NOMO-1 treated with dmso at 0.1 percent for 144 hours (cell line): ENCODE measurements at regions not wholly inside any gene's neighbourhood (a gene's known extent, or its start where the extent isn't known, plus 50 kb on each side); places are given as distances from the start of the nearest gene placed in this dataset.

Experiments
- DNase-seq: peaks from one replicate; lab custom pipeline; 2025; ENCODE audit not compliant: unreplicated experiment; lab: John Stamatoyannopoulos, UW

DNA sequence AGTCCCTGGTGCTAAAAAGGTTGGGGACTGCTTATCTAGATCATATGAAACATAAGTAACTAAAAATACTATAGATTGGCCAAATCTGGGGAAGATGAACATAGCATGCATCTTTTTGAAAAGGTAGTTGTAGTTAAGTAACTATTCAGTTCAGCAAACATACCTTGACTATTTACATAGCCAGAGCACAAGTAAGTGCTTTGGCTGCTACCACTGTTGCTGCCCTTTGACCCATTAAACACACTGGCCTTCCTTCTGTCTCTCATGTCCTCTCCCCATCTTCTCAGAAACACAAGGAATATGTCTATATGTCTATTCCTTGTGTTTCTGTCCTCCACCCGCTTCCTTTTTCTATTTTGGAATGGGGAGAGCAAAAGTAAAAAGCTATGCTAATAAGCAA is 87.9 kb upstream of the SPRY1 start:
- DNase-seq: no peak

DNA sequence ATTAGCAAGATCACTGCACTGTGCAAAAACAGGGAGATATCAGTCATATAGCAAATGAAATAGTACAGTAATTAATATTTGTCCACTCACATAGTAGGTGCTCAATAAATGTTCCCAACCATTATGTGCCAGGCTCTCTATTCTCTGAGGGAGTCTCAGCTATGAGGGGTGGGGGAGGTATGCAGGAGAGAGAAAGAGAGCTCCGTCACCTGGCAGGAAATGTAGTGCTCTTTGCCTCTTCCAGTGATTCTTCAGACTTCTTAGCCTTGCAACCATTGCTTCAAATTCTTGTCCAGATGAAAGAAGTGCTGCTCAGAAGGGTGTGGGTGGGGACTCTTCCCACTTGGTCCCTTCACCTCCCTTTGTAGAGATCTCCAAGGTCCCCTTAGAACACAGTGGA is 84.5 kb upstream of the SPRY1 start:
- no peak for DNase-seq

DNA sequence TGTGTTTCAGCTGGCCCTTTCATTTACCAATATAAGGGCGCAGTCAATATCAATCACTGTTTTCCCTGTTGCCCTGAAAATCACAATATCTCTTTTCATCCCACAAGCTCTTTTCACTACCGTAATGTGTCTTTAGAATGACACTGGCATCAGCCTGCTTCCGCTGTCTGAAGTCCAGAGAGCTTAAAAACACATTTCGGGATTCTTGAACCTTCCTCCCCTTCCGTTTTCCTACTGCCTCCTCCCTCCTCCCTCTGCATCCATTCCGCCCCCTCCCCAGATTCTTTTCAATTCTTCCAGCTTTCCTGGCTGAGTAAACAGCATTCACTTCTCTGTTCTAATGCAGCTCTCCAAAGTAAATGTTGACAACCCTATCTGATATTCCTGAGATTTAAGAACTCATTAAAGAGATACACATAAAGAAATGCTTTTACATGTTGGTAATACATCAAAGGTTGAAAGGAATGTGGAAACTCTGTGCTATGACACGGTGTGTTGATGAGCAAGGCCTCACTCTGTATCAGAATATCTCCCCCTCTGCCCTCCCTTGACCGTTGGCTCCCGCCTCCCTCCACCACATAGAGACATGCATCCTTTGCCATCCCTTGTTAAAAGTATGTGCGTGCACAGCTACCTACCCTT is 83.5 kb upstream of the SPRY1 start:
- DNase-seq: no peak

DNA sequence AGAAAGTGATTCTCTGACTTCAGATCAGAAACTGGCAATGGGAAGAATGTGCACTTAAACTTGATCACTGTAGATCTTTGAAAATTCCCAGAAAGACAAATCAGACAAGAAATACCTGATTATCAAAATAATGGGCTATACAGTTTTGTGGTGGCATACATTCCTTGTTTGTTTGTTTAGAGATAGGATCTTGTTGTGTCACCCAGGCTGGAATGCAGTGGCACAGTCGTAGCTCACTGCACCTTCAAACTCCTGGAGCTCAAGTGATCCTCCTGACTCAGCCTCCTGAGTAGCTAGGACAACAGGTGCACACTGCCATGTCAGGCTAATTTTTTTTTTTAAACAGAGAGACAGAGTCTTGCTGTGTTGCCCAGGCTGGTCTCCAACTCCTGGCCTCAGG is 81.0 kb upstream of the SPRY1 start:
- no peak for DNase-seq

DNA sequence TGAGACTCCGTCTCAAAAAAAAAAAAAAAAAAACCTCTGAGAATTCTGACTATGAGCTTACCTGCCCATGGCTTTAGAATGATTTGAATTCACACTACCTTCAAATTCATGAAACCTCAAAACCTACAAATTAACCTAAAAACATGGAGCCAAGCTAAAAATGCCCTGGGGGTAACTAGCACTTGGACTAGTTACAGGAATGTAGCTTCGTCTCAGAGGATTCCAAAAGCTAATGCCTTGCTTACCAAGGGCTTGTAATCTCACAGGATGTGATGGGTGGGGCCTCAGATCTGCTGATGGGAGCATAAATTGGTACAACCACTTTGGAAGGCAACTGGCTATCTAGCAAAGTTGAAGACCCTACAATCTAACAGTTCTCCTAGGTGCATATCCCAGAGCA is 79.4 kb upstream of the SPRY1 start:
- no peak for DNase-seq

DNA sequence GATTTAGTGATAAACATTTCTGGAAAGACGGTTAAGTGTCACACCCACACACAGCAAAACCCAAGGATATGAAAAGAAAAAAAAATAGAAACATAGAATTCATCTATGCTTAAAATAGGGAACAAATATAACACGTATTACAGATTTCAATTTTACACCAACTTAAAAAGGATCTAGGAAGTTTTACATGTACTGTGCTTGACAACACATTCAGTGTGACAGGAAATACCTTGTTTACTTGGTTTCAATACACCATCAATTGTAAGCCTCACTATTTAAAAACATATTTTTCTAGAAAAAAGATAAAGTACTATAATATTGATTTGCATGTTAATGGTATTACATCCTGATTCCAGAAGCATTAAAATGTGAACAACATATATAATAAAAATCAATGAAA is 77.0 kb upstream of the SPRY1 start:
- DNase-seq: no peak

DNA sequence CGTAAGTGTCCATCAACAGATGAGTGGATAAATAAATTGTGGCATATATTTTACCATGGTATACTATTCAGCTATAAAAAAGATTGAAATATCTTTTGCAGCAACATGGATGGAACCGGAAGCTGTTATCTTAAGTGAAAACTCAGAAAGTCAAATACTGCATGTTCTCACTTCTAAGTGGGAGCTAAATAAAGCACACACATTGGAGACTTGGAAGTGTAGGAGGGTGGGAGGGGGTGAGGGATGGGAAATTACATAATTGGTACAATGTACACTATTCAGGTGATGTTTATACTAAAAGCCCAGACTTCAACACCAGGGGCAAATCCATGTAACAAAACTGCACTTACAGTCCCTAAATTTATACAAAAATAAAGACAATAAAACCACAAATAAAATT is 72.6 kb upstream of the SPRY1 start:
- DNase-seq: no peak

DNA sequence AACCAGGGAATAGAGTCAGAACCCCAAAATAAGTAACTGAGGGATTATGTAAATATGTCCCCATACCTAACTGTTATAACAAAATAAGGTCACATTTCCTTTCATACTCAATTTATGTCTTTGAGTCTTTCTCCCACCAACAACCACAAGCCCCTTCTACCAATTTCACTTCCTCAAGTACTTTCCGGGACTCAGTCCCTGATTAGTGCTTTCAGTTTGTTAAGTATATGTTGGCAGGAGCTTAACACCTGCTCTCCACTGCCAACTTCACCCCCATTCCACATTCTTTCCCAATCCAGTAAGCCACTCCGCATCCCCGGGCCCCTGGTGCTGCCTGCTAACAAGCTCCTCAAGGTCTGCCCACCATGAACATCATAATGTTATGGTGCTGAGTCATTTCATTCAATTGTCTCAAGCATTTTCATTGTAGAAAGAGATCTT is 71.3 kb upstream of the SPRY1 start:
- peak; percentile 69 for DNase-seq

DNA sequence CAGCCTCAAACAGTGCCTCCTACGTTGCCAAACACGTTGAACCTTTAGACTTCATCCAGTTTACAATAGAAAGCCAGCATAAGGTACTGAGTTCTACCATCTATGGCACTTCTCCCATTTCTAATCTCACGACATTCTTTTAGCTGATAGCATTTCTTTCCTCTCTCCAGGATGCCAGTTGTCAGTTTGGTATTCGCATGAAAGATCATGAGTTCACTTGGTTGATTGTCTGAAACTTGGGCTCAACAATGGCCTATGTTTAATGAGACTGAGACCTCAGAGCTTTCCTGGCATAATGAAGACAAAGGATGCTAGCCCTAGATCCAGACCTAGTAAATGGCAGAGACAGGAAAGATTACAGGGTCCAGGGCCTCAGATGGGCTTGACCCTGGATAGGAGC is 69.2 kb upstream of the SPRY1 start:
- no peak for DNase-seq

DNA sequence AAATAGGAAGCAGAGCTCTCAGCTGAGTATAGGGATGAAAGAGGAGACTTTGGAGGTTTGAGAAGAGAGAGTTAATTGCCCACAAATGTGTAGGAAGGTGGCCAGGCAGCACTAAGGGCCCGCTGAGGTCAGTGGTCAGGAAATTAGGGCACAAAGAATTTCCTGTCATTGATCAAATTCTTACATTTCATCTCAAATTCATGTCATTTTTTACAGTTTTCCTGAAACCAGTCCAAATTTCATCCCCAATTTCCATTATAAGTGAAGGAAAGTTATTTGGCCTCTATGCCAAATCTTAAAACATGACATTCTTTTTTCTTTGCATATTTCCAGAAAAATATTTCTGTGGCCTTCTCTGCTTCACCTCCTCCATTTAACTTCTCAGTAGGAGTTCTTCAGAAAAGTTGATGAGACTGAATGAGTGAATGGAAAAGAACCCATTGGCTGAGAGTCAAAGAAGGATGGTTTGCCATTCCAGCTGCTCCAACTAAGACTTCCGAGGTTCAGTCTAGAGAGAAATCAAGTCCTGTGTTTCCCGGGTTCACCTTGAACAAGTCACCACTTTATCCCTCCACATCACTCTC is 68.7 kb upstream of the SPRY1 start:
- no peak for DNase-seq

DNA sequence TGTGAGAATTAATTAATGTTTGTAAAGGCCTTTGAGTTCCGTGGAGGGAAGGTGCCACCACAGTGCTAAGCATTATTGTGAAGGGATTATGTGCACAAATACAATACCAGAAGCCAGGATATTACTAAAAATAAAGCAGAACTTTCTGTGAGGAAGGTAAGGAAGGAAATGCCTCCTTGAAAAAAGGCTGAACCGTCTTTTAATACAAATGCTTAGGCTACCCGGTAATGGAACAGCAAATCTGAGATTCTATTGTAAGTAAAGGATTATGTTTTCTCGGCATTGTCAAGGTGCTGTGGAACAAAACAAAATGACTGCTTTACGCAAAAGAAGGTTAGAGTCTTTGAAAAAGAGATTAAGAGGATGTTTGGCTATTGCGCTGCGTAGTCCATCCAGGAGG is 57.9 kb upstream of the SPRY1 start:
- DNase-seq: no peak

DNA sequence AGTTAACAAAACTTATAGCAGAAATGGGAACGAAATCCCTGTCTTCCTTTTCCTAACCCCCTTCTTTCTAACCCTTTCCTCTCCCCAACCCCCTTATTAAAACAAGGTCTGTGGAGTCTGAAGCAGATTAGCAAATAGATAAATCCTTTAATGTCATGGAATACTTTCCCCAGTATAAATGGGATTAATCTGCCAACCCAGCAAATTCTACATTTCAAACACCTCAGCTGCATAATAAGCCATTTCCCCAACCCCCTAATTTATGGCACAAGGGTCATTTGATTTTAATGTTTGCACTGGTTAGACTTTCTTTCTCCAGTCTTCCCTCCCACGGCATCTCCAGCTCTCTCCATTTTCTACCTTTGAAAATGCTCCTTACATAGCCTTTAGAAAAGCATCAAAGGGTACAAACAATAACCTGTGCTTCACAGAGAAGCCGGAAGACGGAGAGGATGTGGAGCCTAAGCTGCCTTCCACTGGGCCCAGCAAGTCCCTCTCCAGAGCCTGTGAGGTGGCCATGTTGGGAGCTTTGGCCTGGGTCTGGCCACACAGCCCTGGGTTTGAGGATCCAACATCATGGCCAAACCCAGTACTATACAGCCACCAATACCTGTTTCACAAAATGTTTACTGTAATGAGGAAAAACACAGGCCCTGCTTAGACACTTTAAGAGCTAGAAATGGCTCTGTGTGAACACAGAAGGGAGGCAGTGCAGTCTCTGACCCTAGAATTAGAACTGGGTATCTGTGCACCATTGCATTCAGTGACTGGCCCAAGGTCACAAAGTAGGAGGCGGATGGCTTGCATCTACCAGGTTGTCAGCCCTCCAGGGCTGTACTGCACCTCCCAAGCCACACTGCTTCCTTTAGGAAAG is 56.9 kb upstream of the SPRY1 start:
- no peak for DNase-seq

DNA sequence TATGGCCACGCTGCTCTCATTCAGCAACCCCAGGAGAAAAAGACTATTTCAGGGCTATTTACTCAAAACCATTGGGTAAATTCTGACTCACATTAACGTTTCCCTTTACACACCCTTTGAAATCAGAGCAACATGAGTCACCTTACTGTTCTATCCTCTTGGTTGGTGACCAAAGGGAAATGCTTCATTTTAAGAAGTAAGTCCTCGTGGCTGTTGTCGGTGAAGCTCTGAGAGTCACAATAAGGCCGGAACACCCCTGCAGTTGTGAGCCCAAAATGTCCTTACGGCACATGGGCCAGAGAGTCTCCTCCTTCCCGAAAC is 56.3 kb upstream of the SPRY1 start:
- DNase-seq: peak; percentile 70

DNA sequence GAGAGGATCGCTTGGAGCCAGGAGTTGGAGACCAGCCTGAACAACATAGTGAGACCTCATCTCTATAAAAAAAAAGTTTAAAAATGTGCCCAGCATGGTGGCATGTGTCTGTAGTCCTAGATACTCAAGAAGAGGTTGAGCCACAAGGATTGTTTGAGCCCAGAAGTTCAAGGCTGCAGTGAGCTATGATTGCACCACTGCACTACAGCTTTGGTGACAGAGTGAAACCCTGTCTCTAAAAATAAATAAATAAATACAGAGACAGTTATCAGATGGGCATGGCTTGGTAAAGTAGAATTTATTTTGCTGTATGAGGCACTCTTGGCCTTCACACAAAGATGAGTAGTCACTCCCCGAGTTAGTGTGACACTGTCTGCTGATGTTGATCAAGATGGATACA is 54.1 kb upstream of the SPRY1 start:
- no peak for DNase-seq

DNA sequence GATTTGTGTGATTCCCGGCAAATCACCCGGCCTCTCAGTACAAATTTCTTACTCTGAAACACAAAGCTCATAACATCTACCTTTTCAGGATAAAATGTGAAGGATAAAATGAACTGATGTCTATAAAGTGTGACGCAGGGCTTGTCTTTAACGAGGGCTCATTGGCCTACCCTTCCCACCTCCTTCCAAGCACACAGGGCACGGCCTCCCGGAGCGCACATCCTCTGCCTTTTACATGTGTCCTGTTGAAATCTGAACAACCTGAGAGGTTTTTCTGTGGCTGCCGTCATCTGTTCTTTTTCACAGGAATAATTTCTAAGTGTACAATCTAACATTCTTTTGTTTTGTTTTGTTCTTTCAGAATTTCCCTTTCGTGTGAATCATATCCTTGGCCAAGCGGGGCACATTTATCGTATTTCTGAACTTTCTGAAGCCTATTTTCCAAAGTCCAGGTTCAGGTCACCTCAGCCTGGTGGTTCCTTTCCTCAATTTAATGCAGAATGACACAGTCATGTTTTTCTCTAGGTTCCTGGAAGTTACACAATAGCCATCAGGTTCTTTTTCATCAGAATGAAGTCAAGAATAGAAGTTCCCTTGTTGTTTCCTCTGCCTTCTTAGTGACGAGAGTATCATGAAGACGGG is 53.1 kb upstream of the SPRY1 start:
- DNase-seq: no peak

DNA sequence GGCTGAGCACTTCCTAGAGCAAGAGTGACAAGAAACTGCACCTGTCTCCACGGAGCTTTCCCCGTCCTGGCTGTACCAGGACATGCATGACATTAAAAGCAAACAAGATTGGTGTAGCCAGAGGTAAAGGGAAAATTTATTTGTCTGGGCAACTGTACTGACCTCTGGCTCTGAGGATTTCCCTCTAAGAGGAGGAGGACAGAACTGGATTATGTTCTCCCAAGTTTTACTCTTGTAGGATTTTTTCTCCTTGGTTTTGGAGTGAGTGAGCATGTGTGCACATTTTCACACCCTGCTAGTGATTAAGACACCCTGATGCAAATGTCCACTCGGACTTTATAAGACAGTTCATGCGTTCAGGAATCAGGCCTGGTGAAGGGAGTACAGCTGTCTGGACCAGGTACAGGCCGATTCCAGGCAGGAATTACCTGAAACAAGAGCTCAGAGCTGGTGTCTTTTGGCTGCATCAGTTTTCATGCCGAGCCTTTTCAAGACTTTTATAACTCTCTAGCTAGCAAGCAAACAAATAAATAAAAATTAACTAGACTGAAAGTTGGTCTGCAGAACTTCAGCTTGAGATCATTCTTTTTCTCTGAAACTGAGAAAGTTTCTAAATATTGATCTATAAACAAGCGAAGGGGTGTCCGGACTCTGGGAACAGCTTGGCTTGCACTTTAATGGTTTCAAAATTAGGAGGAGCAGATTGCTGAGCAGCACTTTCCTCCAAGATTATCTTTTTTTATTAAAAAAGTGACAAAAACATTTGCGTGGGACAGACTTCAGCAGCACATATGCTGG is 51.3 kb upstream of the SPRY1 start:
- DNase-seq: no peak

DNA sequence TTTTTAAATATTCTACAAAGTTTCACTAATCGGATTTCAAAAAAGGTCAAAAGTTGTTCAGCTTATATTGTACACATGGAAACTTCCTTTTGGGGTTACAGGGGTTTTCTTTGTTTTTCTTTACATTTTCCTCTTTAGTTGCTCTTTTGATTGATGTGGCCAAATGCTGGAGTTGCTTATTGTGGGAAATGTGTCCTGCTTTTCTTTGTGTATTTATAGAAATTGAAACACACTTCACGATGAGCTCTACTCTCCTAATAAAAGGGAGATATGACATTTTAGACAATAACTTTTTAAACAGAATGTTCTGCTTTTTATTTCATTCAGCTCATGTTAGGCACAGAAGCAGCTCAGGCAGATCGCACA is 50.7 kb upstream of the SPRY1 start:
- no peak for DNase-seq

DNA sequence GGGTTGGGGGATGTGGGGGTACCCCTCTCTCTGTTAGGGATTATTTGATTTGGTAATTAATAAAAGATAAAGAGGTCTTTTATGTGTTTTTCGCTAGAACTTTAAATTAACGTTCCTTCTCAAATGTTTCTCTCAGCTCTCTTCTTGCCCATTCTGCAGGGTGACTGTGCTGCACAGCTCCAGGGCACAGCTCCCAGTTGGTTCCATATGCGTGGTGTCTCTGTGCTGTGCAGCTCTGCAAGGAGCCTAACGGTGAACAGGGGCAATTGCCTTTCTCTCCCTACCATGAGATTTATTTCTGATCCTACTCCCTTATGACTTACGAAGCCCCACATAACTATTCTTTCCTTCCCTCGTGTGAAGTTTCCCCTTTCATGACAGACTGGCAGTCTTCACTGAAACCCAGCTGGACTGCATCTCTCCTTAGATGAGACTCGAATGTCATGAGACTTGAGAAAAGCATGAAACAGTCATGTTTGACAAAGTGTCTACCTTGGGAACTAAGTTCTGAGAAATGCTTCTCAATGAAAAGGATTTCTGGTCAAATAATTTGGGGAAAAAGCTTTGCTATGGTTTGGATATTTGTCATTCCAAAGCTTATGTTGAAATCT is 50.2 kb upstream of the SPRY1 start:
- DNase-seq: no peak
